IPS-11a (cell line): ENCODE measurements at regions not wholly inside any gene's neighbourhood (a gene's known extent, or its start where the extent isn't known, plus 50 kb on each side); places are given as distances from the start of the nearest gene placed in this dataset.

Source experiments
- H3K4me3 ChIP-seq: one replicate; pipeline ENCODE4 v1.5.1; 2013; ENCODE audit warnings: low read depth, low read length, control low read depth

- H3K4me3 ChIP-seq, result no peak overlapping the region
These were observed 394.8 kb downstream of the PRDM2 start for GRCh38 chr1:14094611-14095400.

- H3K4me3 ChIP-seq, result no peak overlapping the region
These were observed 398.4 kb downstream of the PRDM2 start for GRCh38 chr1:14098294-14098913.

GRCh38 chr1:14100444-14100843 lies 400.5 kb downstream of the PRDM2 start:
- no peak overlapping the region for H3K4me3 ChIP-seq

GRCh38 chr1:14100919-14101318 lies 400.9 kb downstream of the PRDM2 start:
- no peak overlapping the region for H3K4me3 ChIP-seq

- H3K4me3 ChIP-seq, result no peak overlapping the region
These were observed 402.2 kb downstream of the PRDM2 start for GRCh38 chr1:14102180-14102579.

- no peak overlapping the region for H3K4me3 ChIP-seq
These were observed 404.0 kb downstream of the PRDM2 start for GRCh38 chr1:14103878-14104430.

- H3K4me3 ChIP-seq, result no peak overlapping the region
These were observed 406.1 kb downstream of the PRDM2 start for GRCh38 chr1:14106126-14106525.

GRCh38 chr1:14106679-14107313 lies 406.8 kb downstream of the PRDM2 start:
- no peak overlapping the region for H3K4me3 ChIP-seq

GRCh38 chr1:14108356-14109275 lies 408.6 kb downstream of the PRDM2 start:
- no peak overlapping the region for H3K4me3 ChIP-seq

GRCh38 chr1:14109276-14109635 lies 409.3 kb downstream of the PRDM2 start:
- H3K4me3 ChIP-seq, result no peak overlapping the region

- H3K4me3 ChIP-seq, result no peak overlapping the region
These were observed 410.1 kb downstream of the PRDM2 start for GRCh38 chr1:14110040-14110439.

GRCh38 chr1:14111121-14111520 lies 411.1 kb downstream of the PRDM2 start:
- no peak overlapping the region for H3K4me3 ChIP-seq

GRCh38 chr1:14112613-14113012 lies 412.6 kb downstream of the PRDM2 start:
- no peak overlapping the region for H3K4me3 ChIP-seq

GRCh38 chr1:14113271-14113670 lies 413.3 kb downstream of the PRDM2 start:
- no peak overlapping the region for H3K4me3 ChIP-seq

GRCh38 chr1:14113841-14114567 lies 414.0 kb downstream of the PRDM2 start:
- no peak overlapping the region for H3K4me3 ChIP-seq

- H3K4me3 ChIP-seq, result no peak overlapping the region
These were observed 416.0 kb downstream of the PRDM2 start for GRCh38 chr1:14115976-14116375.

- no peak overlapping the region for H3K4me3 ChIP-seq
These were observed 417.7 kb downstream of the PRDM2 start for GRCh38 chr1:14117700-14118099.

GRCh38 chr1:14118691-14119485 lies 418.9 kb downstream of the PRDM2 start:
- H3K4me3 ChIP-seq, result no peak overlapping the region

- H3K4me3 ChIP-seq, result no peak overlapping the region
These were observed 420.9 kb downstream of the PRDM2 start for GRCh38 chr1:14120895-14121294.
